MCF 10A (cell line): ENCODE measurements at regions not wholly inside any gene's neighbourhood (a gene's known extent, or its start where the extent isn't known, plus 50 kb on each side); places are given as distances from the start of the nearest gene placed in this dataset.

Experiments
- BruUV-seq: library from RNA; stranded (reverse); fragments of 400-500 nt; replicated peaks from 2 replicates; lab custom pipeline; 2021; lab: Mats Ljungman, UMichigan
- CTCF ChIA-PET: fragments of 300-600 bp; sonication (Branson Sonifier 250); formaldehyde crosslinking; extraction: SDS; loops from one replicate; lab custom pipeline; 2021; ENCODE audit warnings: antibody characterized with exemption, inconsistent platforms; lab: Yijun Ruan, JAX
- POLR2A ChIA-PET: fragments of 300-600, 350-650 bp; sonication (Branson Sonifier 250); formaldehyde crosslinking; extraction: SDS; loops from one replicate; lab custom pipeline; 2020; ENCODE audit warnings: antibody characterized with exemption, inconsistent platforms; lab: Yijun Ruan, JAX
- DNase-seq: peaks from one replicate; pipeline ENCODE4 v3.0.0-alpha.2; 2018; ENCODE audit not compliant: unreplicated experiment
- H3K27ac Mint-ChIP-seq: one replicate; pipeline ENCODE4 v1.8.0; 2022; ENCODE audit warnings: mild to moderate bottlenecking, low read depth, mixed read lengths; ENCODE audit not compliant: unreplicated experiment
- H3K27me3 Mint-ChIP-seq: one replicate; pipeline ENCODE4 v1.8.0; 2022; ENCODE audit warnings: mixed read lengths; ENCODE audit not compliant: insufficient read depth, unreplicated experiment
- H3K36me3 Mint-ChIP-seq: one replicate; pipeline ENCODE4 v1.8.0; 2022; ENCODE audit warnings: mild to moderate bottlenecking, moderate library complexity, mixed read lengths; ENCODE audit not compliant: insufficient read depth, unreplicated experiment
- H3K4me1 Mint-ChIP-seq: one replicate; pipeline ENCODE4 v1.8.0; 2022; ENCODE audit warnings: mixed read lengths; ENCODE audit not compliant: insufficient read depth, unreplicated experiment
- H3K4me3 Mint-ChIP-seq: one replicate; pipeline ENCODE4 v1.8.0; 2022; ENCODE audit warnings: mild to moderate bottlenecking, moderate library complexity, mixed read lengths; ENCODE audit not compliant: unreplicated experiment
- H3K9me3 Mint-ChIP-seq: one replicate; pipeline ENCODE4 v1.8.0; 2022; ENCODE audit warnings: mixed read lengths; ENCODE audit not compliant: unreplicated experiment
- CTCF ChIP-seq: fragments of 200-600 bp; IDR thresholded peaks from one replicate; pipeline ENCODE4 v1.8.0; 2022; ENCODE audit warnings: antibody characterized with exemption, mild to moderate bottlenecking; ENCODE audit not compliant: unreplicated experiment
- intact Hi-C: fragments of 100-400 bp; cut with micrococcal nuclease; formaldehyde crosslinking; loops from 2 replicates; pipeline ENCODE4 v1.14.1; 2022

GRCh38 chr10:129280155-129280502 is 186.9 kb upstream of the MGMT start:
- Mint-ChIP-seq H3K9me3 (peaks cover 28% of the 10 kb centered on the region), H3K27ac (no peak overlapping the region), H3K4me1 (no peaks in the 10 kb centered on the region), H3K27me3 (no peaks in the 10 kb centered on the region), H3K36me3 (no peaks in the 10 kb centered on the region), H3K4me3 (no peak overlapping the region)
- DNase-seq, result no peak
- ChIA-PET CTCF (interaction anchor here (0.6 kb wide), 1 partner anchor 66 kb away, joined by 3 read pairs; no protein-coding TSS in a partner anchor), POLR2A (no interaction called here)
- intact Hi-C loops, result no loop called here
- no peak for TF ChIP-seq CTCF
- no TSS peak for BruUV-seq

GRCh38 chr10:129280908-129281586 is 186.0 kb upstream of the MGMT start:
- Mint-ChIP-seq H3K36me3 (no peaks in the 10 kb centered on the region), H3K27ac (no peak overlapping the region), H3K9me3 (peaks cover 28% of the 10 kb centered on the region), H3K4me3 (no peak overlapping the region), H3K27me3 (no peaks in the 10 kb centered on the region), H3K4me1 (no peaks in the 10 kb centered on the region)
- no TSS peak for BruUV-seq
- ChIA-PET POLR2A (interaction anchor here (0.6 kb wide), 1 partner anchor 808 kb away, joined by 3 read pairs; no protein-coding TSS in a partner anchor), CTCF (no interaction called here)
- intact Hi-C loops, result no loop called here
- no peak for DNase-seq
- no peak for TF ChIP-seq CTCF

- intact Hi-C loops, result no loop called here
- Mint-ChIP-seq H3K4me1 (peaks cover 5% of the 10 kb centered on the region), H3K9me3 (peaks cover 13% of the 10 kb centered on the region), H3K36me3 (no peaks in the 10 kb centered on the region), H3K27ac (no peak overlapping the region), H3K27me3 (no peaks in the 10 kb centered on the region), H3K4me3 (no peak overlapping the region)
- no TSS peak for BruUV-seq
- CTCF ChIA-PET, result no interaction called here
- POLR2A ChIA-PET, result no interaction called here
- TF ChIP-seq CTCF, result no peak
- DNase-seq, result no peak
These were observed 181.6 kb upstream of the MGMT start for GRCh38 chr10:129285459-129285858.

- H3K4me3 Mint-ChIP-seq, result no peak overlapping the region
- peak; percentile 16 for DNase-seq
- BruUV-seq, result no TSS peak
- intact Hi-C loops, result no loop called here
- TF ChIP-seq CTCF, result no peak
- H3K27me3 Mint-ChIP-seq, result no peaks in the 10 kb centered on the region
- no peaks in the 10 kb centered on the region for H3K36me3 Mint-ChIP-seq
- no peak overlapping the region for H3K27ac Mint-ChIP-seq
- peaks cover 5% of the 10 kb centered on the region for H3K4me1 Mint-ChIP-seq
- no peaks in the 10 kb centered on the region for H3K9me3 Mint-ChIP-seq
- CTCF ChIA-PET, result interaction anchor here (0.6 to 1.1 kb wide), 2 partner anchors 47 to 246 kb away, joined by 3 read pairs; no protein-coding TSS in a partner anchor
- POLR2A ChIA-PET, result no interaction called here
These were observed 177.9 kb upstream of the MGMT start for GRCh38 chr10:129288999-129289584.
